OCI-M2 (cell line): ENCODE measurements at regions not wholly inside any gene's neighbourhood (a gene's known extent, or its start where the extent isn't known, plus 50 kb on each side); places are given as distances from the start of the nearest gene placed in this dataset.

Source experiments
- DNase-seq: peaks from one replicate; lab custom pipeline; 2025; ENCODE audit not compliant: unreplicated experiment; lab: John Stamatoyannopoulos, UW

DNA sequence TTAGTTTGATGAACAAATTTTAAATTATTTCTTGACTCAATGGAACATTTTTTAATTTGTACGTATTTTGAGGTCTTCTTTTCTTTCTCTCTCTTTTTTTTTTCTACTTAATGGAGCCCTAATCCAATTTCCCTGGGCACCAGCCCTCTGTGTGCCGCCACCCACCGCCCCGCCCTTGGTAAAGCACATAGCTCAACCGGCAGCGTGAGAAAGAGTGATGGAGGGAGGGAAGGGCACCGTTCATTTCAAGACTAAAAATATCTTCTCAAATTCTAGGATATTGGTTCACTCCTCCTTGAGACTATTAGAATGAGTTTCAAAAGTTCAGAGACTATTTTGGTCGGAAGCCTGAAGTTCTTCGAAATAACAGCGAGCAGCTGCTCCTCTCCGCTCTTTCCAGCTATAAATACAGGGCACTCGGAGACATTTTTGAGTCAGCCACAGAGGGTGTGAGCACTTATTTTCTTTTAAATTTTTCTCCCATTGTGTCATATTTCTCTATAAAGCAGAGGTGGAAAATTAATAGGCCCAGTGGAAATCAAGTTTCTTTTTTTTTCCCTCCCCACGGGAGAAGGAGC is 731.7 kb upstream of the ID2 start:
- no peak for DNase-seq

DNA sequence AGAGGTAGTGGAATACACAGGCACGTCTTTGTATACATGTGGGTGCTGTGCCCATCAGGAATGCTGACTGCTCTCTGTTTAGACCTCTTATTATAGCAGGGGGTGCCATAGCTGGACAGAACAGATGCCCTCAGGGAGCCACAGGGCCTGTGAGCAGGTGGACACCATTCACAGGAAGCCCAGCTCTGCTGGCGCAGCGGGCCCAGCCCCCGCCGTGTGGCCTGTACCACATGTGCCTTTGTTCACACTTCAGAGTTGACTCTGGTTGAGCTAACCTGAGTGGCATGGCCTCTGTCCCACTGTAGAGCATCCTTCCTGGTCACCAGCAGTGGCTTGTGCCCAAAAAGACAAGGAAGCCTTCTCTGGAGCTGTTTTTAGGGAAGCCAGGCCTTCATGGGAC is 730.9 kb upstream of the ID2 start:
- DNase-seq, result no peak

- no peak for DNase-seq
These were observed 730.4 kb upstream of the ID2 start for GRCh38 chr2:7951490-7951889.

- no peak for DNase-seq
These were observed 729.7 kb upstream of the ID2 start for GRCh38 chr2:7952046-7952745.

- DNase-seq, result no peak
These were observed 728.7 kb upstream of the ID2 start for GRCh38 chr2:7953195-7953594.

GRCh38 chr2:7954234-7954633 is 727.6 kb upstream of the ID2 start:
- no peak for DNase-seq

DNA sequence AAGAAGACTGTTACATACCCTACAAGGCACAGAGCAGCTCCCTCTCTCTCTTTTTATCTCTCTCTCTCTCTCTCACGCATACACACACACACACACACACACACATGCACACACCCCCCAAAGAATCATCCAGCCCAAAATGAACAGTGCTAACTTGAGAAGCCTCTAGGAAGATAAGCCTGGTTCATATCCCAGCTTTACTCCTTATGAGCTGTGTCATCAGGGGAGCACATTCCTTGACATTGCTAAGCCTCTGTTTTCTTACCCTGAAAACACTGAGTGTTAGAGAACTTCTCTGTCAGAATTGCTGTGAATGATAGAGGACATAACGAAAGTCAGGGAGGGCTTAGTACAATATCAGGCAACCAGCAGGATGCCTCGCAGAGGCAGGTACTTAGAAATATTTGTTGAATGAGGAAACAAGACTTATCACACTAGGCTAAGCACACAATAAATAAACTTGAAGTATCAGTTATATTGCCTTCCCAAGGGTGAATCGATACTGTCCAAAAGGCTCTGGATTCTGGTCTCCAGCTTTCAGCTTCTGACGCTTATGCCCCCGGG is 725.6 kb upstream of the ID2 start:
- DNase-seq, result no peak

GRCh38 chr2:7961550-7961949 is 720.3 kb upstream of the ID2 start:
- DNase-seq, result no peak

DNA sequence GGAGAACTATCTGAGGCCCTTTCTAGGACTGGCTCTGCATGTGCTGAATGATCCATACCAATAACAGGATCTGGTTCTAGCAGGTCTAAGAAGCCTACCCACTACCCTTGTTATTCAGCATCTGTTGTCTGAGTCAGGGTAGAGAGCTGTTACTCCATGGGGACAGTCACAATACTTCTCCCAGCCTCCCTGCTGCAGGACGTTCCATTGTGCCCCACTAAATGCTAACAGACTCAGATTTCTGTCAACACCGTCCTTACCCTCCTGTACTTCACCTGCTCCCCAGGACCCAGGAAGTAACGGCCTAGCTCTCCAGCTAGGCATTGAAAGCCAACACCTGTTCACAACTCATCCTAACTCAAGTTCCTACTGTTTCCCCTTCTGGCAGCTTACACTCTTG is 719.7 kb upstream of the ID2 start:
- DNase-seq, result no peak

GRCh38 chr2:7963787-7964186 is 718.1 kb upstream of the ID2 start:
- DNase-seq, result no peak

GRCh38 chr2:7966032-7966431 is 715.8 kb upstream of the ID2 start:
- no peak for DNase-seq

GRCh38 chr2:7967707-7968405 is 714.0 kb upstream of the ID2 start:
- no peak for DNase-seq

DNA sequence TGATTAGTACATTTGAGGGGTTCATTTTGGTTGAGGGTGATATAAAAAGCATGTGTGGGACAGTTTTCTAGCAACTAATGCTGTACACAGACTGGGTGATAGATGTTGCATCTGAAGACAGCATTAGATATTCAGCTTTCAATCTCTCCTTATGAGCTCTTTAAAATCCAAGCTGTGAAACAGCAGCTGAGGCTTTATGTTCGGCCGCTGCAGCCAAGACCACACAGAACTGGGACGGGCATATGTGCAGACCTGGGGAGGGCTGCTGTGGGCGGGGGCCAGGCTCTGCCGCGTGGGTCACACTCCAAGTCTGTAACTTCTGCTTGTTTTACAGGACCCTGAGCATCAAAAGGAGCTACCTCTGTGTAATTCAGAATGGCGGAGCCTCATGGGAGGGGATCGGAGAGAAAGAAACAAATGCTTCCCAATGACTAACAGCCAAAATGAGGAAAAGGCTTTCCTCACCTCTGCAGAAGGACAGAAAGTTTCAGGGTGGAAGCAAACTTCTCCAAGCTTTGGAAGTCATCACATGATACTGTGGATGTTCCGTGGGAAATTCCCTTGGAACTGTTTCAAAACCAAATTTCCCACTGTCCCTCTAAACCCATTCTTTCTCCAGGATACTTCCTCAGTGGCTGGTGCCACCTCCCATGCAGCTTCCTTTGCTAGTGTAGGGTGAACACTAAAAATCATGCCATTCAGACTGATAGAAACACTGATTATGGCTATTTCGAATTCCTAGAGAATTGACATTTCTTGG is 711.9 kb upstream of the ID2 start:
- no peak for DNase-seq

DNA sequence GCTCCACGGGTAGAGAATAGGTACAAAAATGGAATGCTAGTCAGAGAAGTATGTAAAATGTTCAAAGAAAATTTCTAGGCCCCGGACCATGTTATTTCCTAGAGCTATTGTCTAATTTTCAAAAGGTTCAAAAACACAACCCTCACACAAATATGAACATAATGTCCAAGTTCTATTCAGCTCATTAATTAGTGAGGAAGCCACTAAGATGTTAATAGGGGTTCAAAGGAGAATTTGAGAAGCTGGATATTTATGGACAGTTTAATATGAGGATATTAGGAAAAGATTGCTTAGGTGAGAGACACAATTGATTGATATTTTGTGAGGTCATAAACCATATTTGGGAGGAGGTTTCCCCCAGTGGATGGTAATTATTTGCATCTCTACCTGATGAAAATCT is 710.6 kb upstream of the ID2 start:
- no peak for DNase-seq

DNA sequence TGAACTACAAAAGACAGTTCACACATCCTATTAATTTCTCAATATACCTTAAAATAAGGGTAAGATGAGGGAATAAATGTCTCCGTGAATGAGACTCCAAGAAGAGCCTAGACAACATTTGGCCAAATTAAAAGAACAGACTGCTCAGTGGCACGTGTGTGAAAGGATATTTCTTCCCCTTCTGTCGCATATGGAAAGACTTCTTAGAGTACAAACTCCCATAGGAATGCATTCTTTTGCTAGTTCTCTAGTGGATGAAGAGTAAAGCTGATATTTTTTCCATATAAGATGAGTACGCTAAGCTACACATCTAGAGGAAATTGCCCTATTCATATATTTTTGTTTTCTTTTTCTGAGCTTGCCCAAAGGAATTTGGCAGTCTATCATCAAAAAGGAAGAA is 710.0 kb upstream of the ID2 start:
- no peak for DNase-seq

- DNase-seq, result no peak
These were observed 709.2 kb upstream of the ID2 start for GRCh38 chr2:7972670-7973069.

GRCh38 chr2:7973801-7974480 is 707.9 kb upstream of the ID2 start:
- DNase-seq, result no peak

DNA sequence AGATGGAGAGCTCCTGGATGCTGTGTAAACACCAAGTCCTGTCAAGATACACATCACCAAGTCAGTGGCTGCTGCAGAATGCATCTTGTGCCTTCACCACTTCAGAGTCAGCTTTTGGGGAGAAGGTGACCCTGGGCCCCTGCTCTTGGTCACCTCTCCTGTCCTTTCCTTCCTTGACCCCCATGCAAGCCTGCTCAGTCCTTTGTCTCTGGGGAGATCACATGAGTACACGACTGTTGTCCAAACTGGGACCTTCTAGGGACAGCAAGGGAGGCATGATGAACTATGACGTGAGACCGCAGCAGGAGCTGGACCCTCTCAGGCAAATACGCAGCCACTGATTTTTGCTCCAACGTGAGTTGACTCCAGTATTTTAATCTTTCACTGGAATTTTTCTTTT is 706.9 kb upstream of the ID2 start:
- no peak for DNase-seq

DNA sequence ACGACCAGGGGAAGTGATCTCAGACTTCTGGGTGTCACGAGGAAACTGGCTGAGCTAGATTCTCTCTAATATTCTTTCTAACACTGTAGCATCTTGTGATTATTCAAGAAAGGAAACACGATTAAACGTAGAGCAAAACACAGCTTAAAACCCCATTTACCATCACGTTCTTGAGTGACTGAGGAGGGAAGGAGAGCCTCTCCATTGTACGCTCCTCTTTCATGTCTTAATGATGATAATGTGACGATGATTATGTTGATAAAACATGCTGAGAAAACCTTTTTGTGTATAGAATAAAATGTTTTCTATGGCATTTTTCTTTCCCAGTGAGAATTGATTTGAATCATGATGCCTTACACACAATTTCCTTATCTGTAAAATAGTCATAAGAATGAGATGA is 705.6 kb upstream of the ID2 start:
- no peak for DNase-seq

DNA sequence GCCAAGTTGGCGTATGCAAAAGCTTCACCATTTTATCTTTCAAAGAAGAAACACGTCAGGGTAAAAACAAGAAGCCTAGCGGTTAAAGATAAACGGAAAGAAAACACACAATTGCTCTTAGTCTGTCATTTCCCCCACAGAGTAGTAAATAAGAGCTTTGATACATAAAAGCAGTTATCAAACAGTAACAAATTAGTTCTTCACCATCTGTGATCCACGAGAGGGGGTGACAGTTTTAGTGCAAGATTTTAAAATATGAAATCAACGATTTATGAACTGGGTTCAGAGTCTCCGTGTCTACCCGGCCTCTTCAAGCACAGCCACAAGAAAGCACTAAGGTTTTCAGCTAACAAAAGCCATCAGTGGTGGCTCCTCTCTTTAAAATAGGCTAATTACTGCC is 703.9 kb upstream of the ID2 start:
- DNase-seq, result no peak

DNA sequence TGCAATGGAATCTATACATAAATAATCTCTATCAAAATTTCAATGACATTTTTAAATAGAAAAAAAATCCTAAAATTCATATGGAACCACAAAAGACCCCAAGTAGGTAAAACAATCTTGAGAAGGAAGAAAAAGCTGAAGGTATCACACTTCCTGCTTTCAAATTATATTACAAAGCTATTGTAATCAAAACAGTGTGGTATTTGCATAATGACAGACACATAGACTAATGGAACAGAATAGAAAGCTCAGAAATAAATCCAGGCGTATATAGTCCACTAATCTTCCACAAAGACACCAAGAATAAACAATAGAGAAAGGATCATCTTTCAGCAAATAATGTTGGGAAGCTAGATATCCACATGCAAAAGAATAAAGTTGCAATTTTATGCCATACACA is 699.8 kb upstream of the ID2 start:
- no peak for DNase-seq
